Stimulated activated CD8-positive, alpha-beta memory T cell treated with anti-CD3 and anti-CD28 coated beads, Interleukin-15, amount 100 ng/mL, for 48 hours (primary cell): ENCODE measurements at regions not wholly inside any gene's neighbourhood (a gene's known extent, or its start where the extent isn't known, plus 50 kb on each side); places are given as distances from the start of the nearest gene placed in this dataset.

Experiments
- DNase-seq, 2 donors: peaks; one replicate each; pipeline ENCODE4 v3.0.0-alpha.2; 2020; ENCODE audit warnings: low read depth in 2 of 2

GRCh38 chr4:155616117-155616516 lies 50.5 kb upstream of the GUCY1A1 start:
- DNase-seq: no peak

- DNase-seq: no peak
These were observed 51.4 kb upstream of the GUCY1A1 start for GRCh38 chr4:155615081-155615887.

- DNase-seq: no peak
These were observed 52.4 kb upstream of the GUCY1A1 start for GRCh38 chr4:155614111-155614762.

- DNase-seq: no peak
These were observed 54.6 kb upstream of the GUCY1A1 start for GRCh38 chr4:155612074-155612473.

GRCh38 chr4:155611501-155611900 lies 55.1 kb upstream of the GUCY1A1 start:
- no peak for DNase-seq

GRCh38 chr4:155610143-155610542 lies 56.5 kb upstream of the GUCY1A1 start:
- no peak for DNase-seq

- DNase-seq: no peak
These were observed 57.1 kb upstream of the GUCY1A1 start for GRCh38 chr4:155609455-155610059.

GRCh38 chr4:155608225-155608885 lies 58.3 kb upstream of the GUCY1A1 start:
- no peak for DNase-seq

GRCh38 chr4:155607481-155607880 lies 59.2 kb upstream of the GUCY1A1 start:
- no peak for DNase-seq

GRCh38 chr4:155604718-155605626 lies 61.7 kb upstream of the GUCY1A1 start:
- DNase-seq: no peak

- DNase-seq: no peak
These were observed 63.2 kb upstream of the GUCY1A1 start for GRCh38 chr4:155603360-155603891.

- DNase-seq: no peak
These were observed 64.1 kb upstream of the GUCY1A1 start for GRCh38 chr4:155602351-155603140.

GRCh38 chr4:155600244-155600643 lies 66.4 kb upstream of the GUCY1A1 start:
- DNase-seq: no peak

- no peak for DNase-seq
These were observed 67.1 kb upstream of the GUCY1A1 start for GRCh38 chr4:155599596-155599995.

GRCh38 chr4:155599085-155599484 lies 67.6 kb upstream of the GUCY1A1 start:
- DNase-seq: no peak

GRCh38 chr4:155597933-155598451 lies 68.7 kb upstream of the GUCY1A1 start:
- DNase-seq: no peak

GRCh38 chr4:155597281-155597680 lies 69.4 kb upstream of the GUCY1A1 start:
- no peak for DNase-seq

GRCh38 chr4:155593793-155594192 lies 72.9 kb upstream of the GUCY1A1 start:
- DNase-seq: no peak

- DNase-seq: no peak
These were observed 73.7 kb upstream of the GUCY1A1 start for GRCh38 chr4:155592938-155593297.
